ENCODE measurements at regions not wholly inside any gene's neighbourhood (a gene's known extent, or its start where the extent isn't known, plus 50 kb on each side); places are given as distances from the start of the nearest gene placed in this dataset.
"Not testable (repeated sequence)": the region's sequence is repeated elsewhere in the genome, so short reads cannot be mapped to it uniquely, and the experiment has no call there.

- no peak for TF ChIP-seq CTCF (IDR thresholded peaks at IDR 0.05; ENCODE audit: insufficient read depth, low read depth, low read length)
- no peak overlapping the region for H3K4me3 ChIP-seq (ENCODE audit: low read depth, low read length)
- DNase-seq (ENCODE audit: low read depth), result no peak
Measured at GRCh38 chr21:35982717-35983116, 77.6 kb downstream of the SETD4 start.

- DNase-seq (ENCODE audit: low read depth), result no peak
- H3K4me3 ChIP-seq (ENCODE audit: low read depth, low read length), result no peak overlapping the region
- no peak for TF ChIP-seq CTCF (IDR thresholded peaks at IDR 0.05; ENCODE audit: insufficient read depth, low read depth, low read length)
Measured at GRCh38 chr21:35981514-35982070, 78.7 kb downstream of the SETD4 start.

- no peak for TF ChIP-seq CTCF (IDR thresholded peaks at IDR 0.05; ENCODE audit: insufficient read depth, low read depth, low read length)
- DNase-seq (ENCODE audit: low read depth), result no peak
- no peak overlapping the region for H3K4me3 ChIP-seq (ENCODE audit: low read depth, low read length)
Measured at GRCh38 chr21:35980821-35981220, 79.5 kb downstream of the SETD4 start.

GRCh38 chr21:35977860-35978259, 82.5 kb downstream of the SETD4 start:
- not testable (repeated sequence) for DNase-seq (ENCODE audit: low read depth); H3K4me3 ChIP-seq (ENCODE audit: low read depth, low read length)

GRCh38 chr21:35976929-35977328, 83.4 kb downstream of the SETD4 start:
- no peak overlapping the region for H3K4me3 ChIP-seq (ENCODE audit: low read depth, low read length)
- DNase-seq (ENCODE audit: low read depth), result no peak
- no peak for TF ChIP-seq CTCF (IDR thresholded peaks at IDR 0.05; ENCODE audit: insufficient read depth, low read depth, low read length)

- H3K4me3 ChIP-seq (ENCODE audit: low read depth, low read length), result no peak overlapping the region
- no peak for DNase-seq (ENCODE audit: low read depth)
- TF ChIP-seq CTCF (IDR thresholded peaks at IDR 0.05; ENCODE audit: insufficient read depth, low read depth, low read length), result no peak
Measured at GRCh38 chr21:35976481-35976880, 83.8 kb downstream of the SETD4 start.

GRCh38 chr21:35974775-35975174, 85.6 kb downstream of the SETD4 start:
- peak; percentile 28 for DNase-seq (ENCODE audit: low read depth)
- no peak for TF ChIP-seq CTCF (IDR thresholded peaks at IDR 0.05; ENCODE audit: insufficient read depth, low read depth, low read length)
- H3K4me3 ChIP-seq (ENCODE audit: low read depth, low read length), result no peak overlapping the region

Measured in fibroblast of villous mesenchyme (primary cell).